CD4-positive, alpha-beta T cell (primary cell): ENCODE measurements at regions not wholly inside any gene's neighbourhood (a gene's known extent, or its start where the extent isn't known, plus 50 kb on each side); places are given as distances from the start of the nearest gene placed in this dataset.

ENCODE experiments used
- ATAC-seq: fragments of 200-7000 bp; cut with Tn5 transposase; one replicate; pipeline ENCODE4 v1.10.0; 2022; ENCODE audit warnings: mild to moderate bottlenecking; ENCODE audit not compliant: poor library complexity
- CTCF ChIA-PET: fragments of 350-600 bp; sonication (Branson Sonifier 250); formaldehyde crosslinking; loops from one replicate; lab custom pipeline; 2021; ENCODE audit warnings: antibody characterized with exemption, inconsistent platforms; lab: Charles Lee
- POLR2A ChIA-PET: fragments of 350-600 bp; sonication (Branson Sonifier 250); formaldehyde crosslinking; loops from one replicate; lab custom pipeline; 2021; ENCODE audit warnings: antibody characterized with exemption, inconsistent platforms; lab: Charles Lee
- DNase-seq, 14 experiments: peaks; one replicate each; pipeline ENCODE4 v3.0.0-alpha.2; 2013 to 2020; ENCODE audit warnings: mixed read lengths in 2 of 14
- H3K27ac ChIP-seq, 2 donors: one replicate each; pipeline versions ENCODE4 v1.5.1 to v1.7.0; 2013; ENCODE audit warnings: low read length in 2 of 2, low read depth in 1 of 2, mild to moderate bottlenecking in 1 of 2
- H3K27me3 ChIP-seq, 2 experiments: 1 replicate in 1 of 2; 2 replicates in 1 of 2; pipeline versions ENCODE4 v1.6.1 to v1.7.0; 2013; ENCODE audit warnings: low read length in 2 of 2, control low read depth in 1 of 2, mild to moderate bottlenecking in 1 of 2, moderate library complexity in 1 of 2; ENCODE audit not compliant: insufficient read depth in 2 of 2, control insufficient read depth in 1 of 2
- H3K36me3 ChIP-seq: one replicate; pipeline ENCODE4 v1.6.1; 2013; ENCODE audit warnings: low read length, control low read depth; ENCODE audit not compliant: insufficient read depth
- H3K4me1 ChIP-seq: one replicate; pipeline ENCODE4 v1.6.1; 2013; ENCODE audit warnings: low read length, control low read depth; ENCODE audit not compliant: insufficient read depth
- H3K4me3 ChIP-seq: one replicate; pipeline ENCODE4 v1.5.1; 2013; ENCODE audit warnings: mild to moderate bottlenecking, low read length, moderate library complexity
- H3K9me3 ChIP-seq, 2 experiments: 1 replicate in 1 of 2; 2 replicates in 1 of 2; pipeline versions ENCODE4 v1.6.1 to v1.7.0; 2013; ENCODE audit warnings: low read length in 2 of 2, mild to moderate bottlenecking in 2 of 2, control low read depth in 1 of 2, moderate library complexity in 1 of 2; ENCODE audit not compliant: control insufficient read depth in 1 of 2, insufficient read depth in 1 of 2
- H3K27ac Mint-ChIP-seq: one replicate; pipeline ENCODE4 v1.8.0; 2020; ENCODE audit warnings: mixed read lengths
- H3K27me3 Mint-ChIP-seq: one replicate; pipeline ENCODE4 v1.8.0; 2021; ENCODE audit warnings: mixed read lengths
- H3K36me3 Mint-ChIP-seq: one replicate; pipeline ENCODE4 v1.8.0; 2021; ENCODE audit warnings: low read depth, mixed read lengths
- H3K4me1 Mint-ChIP-seq: one replicate; pipeline ENCODE4 v1.8.0; 2021; ENCODE audit warnings: low read depth, mixed read lengths
- H3K4me3 Mint-ChIP-seq: one replicate; pipeline ENCODE4 v1.8.0; 2020; ENCODE audit warnings: mild to moderate bottlenecking, mixed read lengths
- H3K9me3 Mint-ChIP-seq: one replicate; pipeline ENCODE4 v1.8.0; 2020; ENCODE audit warnings: mixed read lengths
- intact Hi-C, 2 experiments: fragments of 100-400 bp; cut with DNase I in 1 of 2; cut with micrococcal nuclease in 1 of 2; formaldehyde crosslinking; loops; one replicate each; pipeline versions ENCODE4 v1.15.1 to v1.9.0; 2023 to 2025; cut with DNase I, micrococcal nuclease
- TF ChIP-seq, protein P1 (sequence below): fragments of 200-600 bp; IDR thresholded peaks from one replicate; pipeline ENCODE4 v1.8.0; 2022; ENCODE audit warnings: antibody characterized with exemption, mild to moderate bottlenecking

GRCh38 chr1:55636696-55637095, 421.5 kb upstream of the USP24 start:
- H3K27me3 ChIP-seq = no peaks in the 10 kb centered on the region
- ATAC-seq (no peak), DNase-seq (no peak)
- Mint-ChIP-seq H3K36me3 (no peaks in the 10 kb centered on the region), H3K4me3 (no peak overlapping the region), H3K4me1 (peaks cover 9% of the 10 kb centered on the region), H3K27ac (no peak overlapping the region), H3K9me3 (no peaks in the 10 kb centered on the region), H3K27me3 (peaks cover 17% of the 10 kb centered on the region)
- H3K27ac ChIP-seq = no peak overlapping the region
- ChIA-PET POLR2A (no interaction called here), CTCF (no interaction called here)
- no peaks in the 10 kb centered on the region for H3K4me1 ChIP-seq
- no peaks in the 10 kb centered on the region for H3K36me3 ChIP-seq
- intact Hi-C loops = no loop called here
- H3K4me3 ChIP-seq = no peak overlapping the region
- no peaks in the 10 kb centered on the region for H3K9me3 ChIP-seq
- TF ChIP-seq, protein P1, sequence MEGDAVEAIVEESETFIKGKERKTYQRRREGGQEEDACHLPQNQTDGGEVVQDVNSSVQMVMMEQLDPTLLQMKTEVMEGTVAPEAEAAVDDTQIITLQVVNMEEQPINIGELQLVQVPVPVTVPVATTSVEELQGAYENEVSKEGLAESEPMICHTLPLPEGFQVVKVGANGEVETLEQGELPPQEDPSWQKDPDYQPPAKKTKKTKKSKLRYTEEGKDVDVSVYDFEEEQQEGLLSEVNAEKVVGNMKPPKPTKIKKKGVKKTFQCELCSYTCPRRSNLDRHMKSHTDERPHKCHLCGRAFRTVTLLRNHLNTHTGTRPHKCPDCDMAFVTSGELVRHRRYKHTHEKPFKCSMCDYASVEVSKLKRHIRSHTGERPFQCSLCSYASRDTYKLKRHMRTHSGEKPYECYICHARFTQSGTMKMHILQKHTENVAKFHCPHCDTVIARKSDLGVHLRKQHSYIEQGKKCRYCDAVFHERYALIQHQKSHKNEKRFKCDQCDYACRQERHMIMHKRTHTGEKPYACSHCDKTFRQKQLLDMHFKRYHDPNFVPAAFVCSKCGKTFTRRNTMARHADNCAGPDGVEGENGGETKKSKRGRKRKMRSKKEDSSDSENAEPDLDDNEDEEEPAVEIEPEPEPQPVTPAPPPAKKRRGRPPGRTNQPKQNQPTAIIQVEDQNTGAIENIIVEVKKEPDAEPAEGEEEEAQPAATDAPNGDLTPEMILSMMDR = no peak

DNA sequence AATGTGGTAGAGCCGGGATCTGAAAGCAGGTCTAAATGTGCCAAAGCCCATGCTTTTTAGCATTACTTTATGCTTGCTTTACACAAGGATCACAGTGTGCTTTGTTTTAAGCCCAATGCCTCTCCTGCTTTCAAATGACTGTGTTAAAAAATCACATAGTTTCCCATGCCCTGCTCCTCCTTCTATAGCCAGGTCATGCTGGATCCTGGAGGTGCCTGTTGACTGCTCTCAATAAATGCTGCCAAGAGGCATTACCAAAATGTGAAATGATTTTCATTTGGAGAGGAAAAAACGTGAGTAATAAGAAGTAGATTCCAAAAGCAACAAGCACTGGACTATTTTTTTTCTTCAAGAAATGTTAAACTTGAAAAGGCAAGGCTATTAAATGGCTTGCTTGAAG, 420.7 kb upstream of the USP24 start:
- no peaks in the 10 kb centered on the region for H3K27me3 ChIP-seq
- no peaks in the 10 kb centered on the region for H3K9me3 ChIP-seq
- no peak overlapping the region for H3K4me3 ChIP-seq
- H3K27ac Mint-ChIP-seq = no peak overlapping the region
- H3K36me3 Mint-ChIP-seq = no peaks in the 10 kb centered on the region
- ChIA-PET POLR2A (no interaction called here), CTCF (no interaction called here)
- no peaks in the 10 kb centered on the region for H3K4me1 ChIP-seq
- peaks cover under 1% of the 10 kb centered on the region for H3K4me1 Mint-ChIP-seq
- ATAC-seq (no peak), DNase-seq (no peak)
- H3K27ac ChIP-seq = no peak overlapping the region
- intact Hi-C loops = no loop called here
- H3K4me3 Mint-ChIP-seq = no peak overlapping the region
- H3K36me3 ChIP-seq = no peaks in the 10 kb centered on the region
- TF ChIP-seq, protein P1 = no peak
- H3K27me3 Mint-ChIP-seq = peaks cover 17% of the 10 kb centered on the region
- no peaks in the 10 kb centered on the region for H3K9me3 Mint-ChIP-seq

GRCh38 chr1:55634516-55634915, 419.4 kb upstream of the USP24 start:
- Mint-ChIP-seq H3K27ac (no peak overlapping the region), H3K4me3 (no peak overlapping the region), H3K36me3 (no peaks in the 10 kb centered on the region), H3K27me3 (peaks cover 17% of the 10 kb centered on the region), H3K4me1 (no peaks in the 10 kb centered on the region), H3K9me3 (no peaks in the 10 kb centered on the region)
- DNase-seq = no peak
- Histone ChIP-seq H3K4me1 (no peaks in the 10 kb centered on the region), H3K36me3 (no peaks in the 10 kb centered on the region), H3K27me3 (no peaks in the 10 kb centered on the region), H3K9me3 (no peaks in the 10 kb centered on the region), H3K4me3 (no peak overlapping the region), H3K27ac (no peak overlapping the region)
- ChIA-PET CTCF (no interaction called here), POLR2A (no interaction called here)
- TF ChIP-seq, protein P1 = no peak
- intact Hi-C loops = no loop called here
- no peak for ATAC-seq
